ENCODE measurements at regions not wholly inside any gene's neighbourhood (a gene's known extent, or its start where the extent isn't known, plus 50 kb on each side); places are given as distances from the start of the nearest gene placed in this dataset.
"Not testable (repeated sequence)": the region's sequence is repeated elsewhere in the genome, so short reads cannot be mapped to it uniquely, and the experiment has no call there.

DNA sequence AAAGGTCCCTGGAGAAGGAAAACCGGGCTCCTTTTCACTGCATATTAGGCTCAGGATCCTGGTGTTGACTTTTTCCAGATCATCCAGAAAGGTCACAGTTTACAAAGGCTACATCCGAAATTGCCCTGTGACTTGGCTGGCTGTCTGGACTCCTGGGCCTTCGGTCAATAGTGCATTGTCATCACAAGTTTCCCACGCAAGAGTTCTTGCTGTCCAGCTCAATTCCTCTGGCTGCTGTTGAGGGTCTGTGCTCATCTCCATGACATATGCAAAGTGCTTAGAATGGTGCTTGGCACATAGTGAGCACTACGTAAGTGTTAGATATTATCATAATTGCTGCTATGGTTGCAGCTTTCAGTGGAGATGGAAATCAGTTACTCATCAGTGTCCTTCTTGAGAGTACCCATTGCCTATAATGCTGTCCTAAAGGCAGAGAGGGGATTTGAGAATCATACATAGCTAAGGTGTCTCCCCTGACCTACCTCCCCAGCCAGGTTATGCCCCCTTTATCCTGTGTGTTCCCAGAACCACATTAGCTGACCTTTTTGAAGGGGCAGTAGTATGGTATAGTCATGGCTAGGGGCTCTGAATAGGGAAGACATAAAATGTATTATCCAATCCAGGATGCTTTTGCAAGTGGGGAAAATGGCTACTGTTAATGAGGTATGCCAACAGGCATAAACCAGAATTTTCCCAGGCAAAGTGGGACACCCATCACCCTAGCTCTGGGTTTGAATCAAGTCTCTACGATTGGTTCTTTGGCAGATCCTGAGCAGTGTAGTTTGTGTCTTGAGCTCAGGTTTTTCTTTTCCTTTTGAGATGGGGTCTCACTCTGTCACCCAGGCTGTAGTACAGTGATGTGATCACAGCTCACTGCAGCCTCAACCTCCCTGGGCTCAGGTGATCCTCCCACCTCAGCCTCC lies 132.0 kb upstream of the CCND2 start:
- H3K9me3 ChIP-seq (ENCODE audit: control insufficient read depth, insufficient read depth, low read length) = no peaks in the 10 kb centered on the region
- H3K4me1 ChIP-seq (ENCODE audit: insufficient read depth, low read length) = peaks cover 25% of the 10 kb centered on the region
- H3K9ac ChIP-seq (ENCODE audit: low read depth, low read length) = no peak overlapping the region
- no peaks in the 10 kb centered on the region for H3K36me3 ChIP-seq (ENCODE audit: insufficient read depth, low read length)

DNA sequence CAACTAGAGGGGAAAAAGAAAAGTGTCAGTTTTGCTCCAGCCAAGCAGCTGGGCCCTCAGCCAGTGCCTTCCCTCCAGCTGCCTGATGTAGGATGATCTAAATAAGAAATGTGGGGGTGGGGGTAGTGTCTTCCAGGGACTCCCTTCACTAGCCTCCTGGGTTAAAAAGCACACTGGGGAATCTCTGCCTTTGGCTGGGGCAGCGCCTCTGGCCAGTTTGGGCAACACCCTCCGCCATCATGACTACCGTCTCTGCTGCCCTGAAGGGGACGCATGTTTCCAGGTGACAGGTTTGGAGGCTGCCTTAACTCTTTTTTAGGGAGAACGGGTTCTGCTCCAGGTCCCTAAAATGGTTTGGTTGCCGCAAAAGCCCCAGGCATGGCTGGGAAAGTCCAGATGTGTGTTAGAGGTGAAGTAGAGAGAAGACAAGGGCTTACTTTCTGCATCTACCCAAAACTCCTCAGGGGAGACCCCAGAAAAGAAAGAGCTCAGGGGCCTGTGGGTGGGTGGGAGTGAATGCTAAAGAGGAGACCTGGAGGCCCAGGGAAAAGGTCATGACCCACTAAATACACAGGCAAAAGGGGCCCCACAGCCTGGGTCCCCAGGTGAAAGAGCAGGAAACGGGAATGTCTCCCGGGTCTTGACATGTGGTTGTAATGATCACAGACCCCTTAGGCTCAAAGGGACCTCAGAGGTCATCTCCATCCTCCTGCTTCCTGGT lies 132.8 kb upstream of the CCND2 start:
- Histone ChIP-seq H3K9ac (ENCODE audit: low read depth, low read length) (no peak overlapping the region), H3K4me1 (ENCODE audit: insufficient read depth, low read length) (peaks cover 30% of the 10 kb centered on the region), H3K36me3 (ENCODE audit: insufficient read depth, low read length) (no peaks in the 10 kb centered on the region), H3K9me3 (ENCODE audit: control insufficient read depth, insufficient read depth, low read length) (no peaks in the 10 kb centered on the region)

DNA sequence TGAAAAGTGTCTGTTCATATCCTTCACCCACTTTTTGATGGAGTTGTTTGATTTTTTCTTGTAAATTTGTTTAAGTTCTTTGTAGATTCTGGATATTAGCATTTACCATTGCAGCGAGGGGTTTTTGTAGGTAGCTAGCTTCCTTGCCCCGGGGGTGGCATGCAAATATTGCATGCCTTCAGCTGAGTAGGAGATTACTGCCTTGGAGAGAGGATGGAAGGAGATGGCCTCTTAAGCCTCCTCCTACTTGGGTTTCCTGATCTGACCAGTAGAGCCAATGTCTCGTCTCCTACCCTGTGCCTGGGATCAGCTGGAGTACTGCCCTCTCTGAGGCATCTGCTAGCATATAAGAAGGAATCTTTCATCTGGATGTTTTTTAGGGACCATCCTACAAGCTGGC lies 134.4 kb upstream of the CCND2 start:
- Histone ChIP-seq H3K9me3 (ENCODE audit: control insufficient read depth, insufficient read depth, low read length) (no peaks in the 10 kb centered on the region), H3K4me1 (ENCODE audit: insufficient read depth, low read length) (peaks cover 30% of the 10 kb centered on the region), H3K36me3 (ENCODE audit: insufficient read depth, low read length) (no peaks in the 10 kb centered on the region), H3K9ac (ENCODE audit: low read depth, low read length) (no peak overlapping the region)

GRCh38 chr12:4138532-4138931 lies 135.0 kb upstream of the CCND2 start:
- peaks cover 36% of the 10 kb centered on the region for H3K4me1 ChIP-seq (ENCODE audit: insufficient read depth, low read length)
- not testable (repeated sequence) for H3K9me3 ChIP-seq (ENCODE audit: control insufficient read depth, insufficient read depth, low read length); H3K9ac ChIP-seq (ENCODE audit: low read depth, low read length); H3K36me3 ChIP-seq (ENCODE audit: insufficient read depth, low read length)

DNA sequence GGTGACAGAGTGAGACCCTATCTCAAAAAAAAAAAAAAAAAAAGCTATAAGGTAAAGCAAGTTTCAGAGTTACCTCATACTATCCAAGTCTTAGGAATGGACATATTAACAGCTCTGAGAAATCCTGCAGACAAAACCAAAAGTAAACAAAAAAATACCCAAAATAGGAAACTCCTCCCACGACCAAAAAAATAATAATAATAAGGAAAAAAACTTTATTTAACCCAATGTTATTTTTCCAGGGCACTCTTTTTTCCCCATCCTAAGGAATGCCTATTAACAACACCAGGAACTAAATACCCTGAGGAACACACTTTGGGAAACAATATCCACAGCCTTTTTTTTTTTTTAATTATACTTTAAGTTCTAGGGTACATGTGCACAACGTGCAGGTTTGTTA lies 135.5 kb upstream of the CCND2 start:
- H3K9ac ChIP-seq (ENCODE audit: low read depth, low read length) = no peak overlapping the region
- peaks cover 41% of the 10 kb centered on the region for H3K4me1 ChIP-seq (ENCODE audit: insufficient read depth, low read length)
- H3K9me3 ChIP-seq (ENCODE audit: control insufficient read depth, insufficient read depth, low read length) = no peaks in the 10 kb centered on the region
- H3K36me3 ChIP-seq (ENCODE audit: insufficient read depth, low read length) = no peaks in the 10 kb centered on the region

DNA sequence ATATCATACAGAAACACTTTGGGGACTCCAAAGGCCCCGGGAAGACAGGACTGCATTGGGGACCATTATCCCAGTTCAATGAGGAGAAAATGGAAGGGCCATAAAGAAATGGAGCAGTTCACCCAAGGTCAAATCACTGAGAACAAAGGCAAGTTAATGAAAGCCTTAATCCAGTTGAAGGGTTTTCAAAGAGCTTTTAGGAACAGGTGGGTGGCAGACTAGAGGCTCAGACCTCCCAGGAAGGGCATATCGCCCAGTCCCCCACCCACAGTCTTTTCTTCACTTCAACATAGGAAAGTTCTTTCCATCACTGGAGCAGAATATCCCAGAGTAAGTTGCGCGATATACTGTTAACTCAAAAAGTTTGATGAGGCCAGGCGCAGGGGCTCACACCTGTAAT lies 136.1 kb upstream of the CCND2 start:
- Histone ChIP-seq H3K4me1 (ENCODE audit: insufficient read depth, low read length) (peaks cover 46% of the 10 kb centered on the region), H3K36me3 (ENCODE audit: insufficient read depth, low read length) (no peaks in the 10 kb centered on the region), H3K9ac (ENCODE audit: low read depth, low read length) (no peak overlapping the region), H3K9me3 (ENCODE audit: control insufficient read depth, insufficient read depth, low read length) (no peaks in the 10 kb centered on the region)

DNA sequence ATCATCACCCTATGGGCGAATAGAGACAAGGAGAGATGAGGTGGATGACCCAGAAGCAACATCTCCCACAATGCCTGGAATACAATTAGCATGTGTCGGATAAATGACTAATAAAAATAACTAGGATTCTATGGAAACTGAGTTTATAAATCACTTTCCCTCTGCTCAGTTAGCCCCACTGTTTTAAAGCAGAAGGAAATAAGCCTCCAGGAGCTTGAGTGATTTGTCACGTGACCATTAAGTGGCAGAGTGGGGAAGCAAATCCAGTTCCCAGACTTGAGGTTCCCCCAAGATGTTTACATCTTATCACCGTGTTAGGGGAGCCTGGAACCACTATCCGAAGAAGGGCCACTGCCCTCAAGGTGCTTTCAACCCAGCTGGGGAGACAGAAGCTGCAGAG lies 136.5 kb upstream of the CCND2 start:
- no peaks in the 10 kb centered on the region for H3K9me3 ChIP-seq (ENCODE audit: control insufficient read depth, insufficient read depth, low read length)
- peaks cover 46% of the 10 kb centered on the region for H3K4me1 ChIP-seq (ENCODE audit: insufficient read depth, low read length)
- H3K9ac ChIP-seq (ENCODE audit: low read depth, low read length) = no peak overlapping the region
- no peaks in the 10 kb centered on the region for H3K36me3 ChIP-seq (ENCODE audit: insufficient read depth, low read length)

DNA sequence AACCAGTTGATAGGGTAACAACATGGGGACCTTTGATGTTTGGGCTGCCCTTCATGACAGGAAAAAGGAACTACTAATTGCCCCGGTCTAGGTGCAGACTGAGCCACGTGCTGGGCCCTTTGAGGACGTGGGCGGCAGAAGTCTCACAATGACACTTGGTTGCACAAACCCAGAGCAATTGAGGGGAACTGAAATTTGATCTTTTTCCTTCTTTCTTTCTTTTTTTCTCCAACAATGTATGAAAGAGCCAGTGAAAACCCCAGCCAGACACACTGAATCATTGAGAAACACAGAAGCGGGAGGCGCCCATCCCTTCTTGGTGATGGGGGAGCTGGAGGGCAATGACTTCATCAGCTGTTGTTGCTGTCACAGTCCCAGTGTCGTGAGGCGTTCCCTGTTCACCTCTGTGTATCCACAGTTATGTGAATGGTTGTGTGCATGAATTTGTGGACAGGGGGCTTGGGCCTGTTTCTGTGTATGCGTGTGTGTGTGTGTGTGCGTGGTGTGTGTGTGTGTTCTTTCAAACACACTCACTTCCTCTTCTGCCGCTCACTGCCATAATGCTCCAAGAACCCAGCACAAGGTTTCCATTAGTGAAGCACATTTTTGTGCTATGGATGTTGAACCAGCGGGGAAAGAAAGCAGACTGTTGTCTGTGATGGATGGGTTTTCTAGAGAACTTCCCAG lies 137.5 kb upstream of the CCND2 start:
- Histone ChIP-seq H3K9me3 (ENCODE audit: control insufficient read depth, insufficient read depth, low read length) (no peaks in the 10 kb centered on the region), H3K36me3 (ENCODE audit: insufficient read depth, low read length) (no peaks in the 10 kb centered on the region), H3K9ac (ENCODE audit: low read depth, low read length) (no peak overlapping the region), H3K4me1 (ENCODE audit: insufficient read depth, low read length) (peaks cover 43% of the 10 kb centered on the region)

GRCh38 chr12:4134448-4135263 lies 138.9 kb upstream of the CCND2 start:
- Histone ChIP-seq H3K9ac (ENCODE audit: low read depth, low read length) (peak overlapping the region; percentile 32), H3K9me3 (ENCODE audit: control insufficient read depth, insufficient read depth, low read length) (no peaks in the 10 kb centered on the region), H3K4me1 (ENCODE audit: insufficient read depth, low read length) (peaks cover 33% of the 10 kb centered on the region), H3K36me3 (ENCODE audit: insufficient read depth, low read length) (no peaks in the 10 kb centered on the region)

DNA sequence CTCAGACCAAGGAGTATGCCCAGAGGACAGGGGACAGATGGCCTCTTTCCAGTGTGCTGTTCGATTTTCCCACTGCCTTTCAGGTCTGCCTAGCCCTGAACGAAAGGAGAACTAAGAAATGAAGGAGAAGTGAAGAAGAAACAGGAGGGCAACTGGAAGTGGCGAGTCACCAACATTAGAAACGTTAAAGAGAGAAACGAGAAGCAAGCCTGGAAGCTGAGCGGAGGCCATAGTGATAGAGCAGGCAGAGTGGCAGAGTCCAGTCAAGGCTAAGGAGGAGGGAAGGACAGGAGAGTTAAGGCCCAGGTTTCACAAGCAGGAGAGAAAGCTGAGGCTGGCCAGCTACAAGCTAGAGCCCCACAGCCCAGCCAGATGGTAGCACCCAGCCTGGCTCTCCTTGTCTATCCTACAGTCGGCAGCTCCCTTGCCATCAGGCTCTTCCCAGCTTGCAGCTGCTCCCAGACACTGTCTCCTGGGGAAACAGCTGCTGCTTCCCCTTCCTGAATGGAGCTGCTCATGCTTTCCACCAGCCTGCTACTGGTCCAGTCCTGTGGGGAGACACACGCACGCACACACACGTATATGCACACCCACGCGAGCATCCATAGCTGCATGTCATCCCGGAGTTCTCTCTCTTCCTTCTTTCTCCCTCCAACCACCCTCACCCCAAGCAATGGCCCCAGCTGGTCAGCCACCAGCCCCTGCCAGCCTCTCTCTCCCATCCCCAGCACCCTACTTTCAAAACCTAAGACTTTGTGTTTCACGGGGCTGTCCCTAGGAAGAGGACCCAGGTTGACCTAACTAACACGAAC lies 139.7 kb upstream of the CCND2 start:
- H3K36me3 ChIP-seq (ENCODE audit: insufficient read depth, low read length) = no peaks in the 10 kb centered on the region
- H3K9ac ChIP-seq (ENCODE audit: low read depth, low read length) = peak overlapping the region; percentile 32; the same call in 1 of the 2 replicates
- peaks cover 33% of the 10 kb centered on the region for H3K4me1 ChIP-seq (ENCODE audit: insufficient read depth, low read length)
- H3K9me3 ChIP-seq (ENCODE audit: control insufficient read depth, insufficient read depth, low read length) = no peaks in the 10 kb centered on the region

DNA sequence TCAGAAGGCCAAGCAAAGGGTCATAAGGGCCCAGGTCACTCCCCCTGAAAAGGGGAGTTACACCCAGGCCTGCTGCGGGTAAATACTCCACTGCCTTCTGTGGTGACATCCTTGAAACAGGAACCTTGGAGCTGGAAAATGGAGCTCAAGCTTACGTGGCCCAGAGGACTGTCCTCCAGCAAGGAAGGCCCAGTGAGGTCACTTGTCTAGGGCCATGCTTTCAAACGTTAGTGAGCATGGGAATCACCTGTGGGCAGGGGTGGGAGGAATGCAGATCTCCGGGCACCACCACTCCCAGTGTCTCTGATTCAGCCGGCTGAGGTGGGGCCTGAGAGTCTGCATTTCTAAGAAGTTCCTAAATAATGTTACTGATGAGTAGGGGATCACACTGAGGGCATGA lies 140.5 kb upstream of the CCND2 start:
- Histone ChIP-seq H3K9ac (ENCODE audit: low read depth, low read length) (no peak overlapping the region), H3K36me3 (ENCODE audit: insufficient read depth, low read length) (no peaks in the 10 kb centered on the region), H3K4me1 (ENCODE audit: insufficient read depth, low read length) (peaks cover 33% of the 10 kb centered on the region), H3K9me3 (ENCODE audit: control insufficient read depth, insufficient read depth, low read length) (no peaks in the 10 kb centered on the region)

DNA sequence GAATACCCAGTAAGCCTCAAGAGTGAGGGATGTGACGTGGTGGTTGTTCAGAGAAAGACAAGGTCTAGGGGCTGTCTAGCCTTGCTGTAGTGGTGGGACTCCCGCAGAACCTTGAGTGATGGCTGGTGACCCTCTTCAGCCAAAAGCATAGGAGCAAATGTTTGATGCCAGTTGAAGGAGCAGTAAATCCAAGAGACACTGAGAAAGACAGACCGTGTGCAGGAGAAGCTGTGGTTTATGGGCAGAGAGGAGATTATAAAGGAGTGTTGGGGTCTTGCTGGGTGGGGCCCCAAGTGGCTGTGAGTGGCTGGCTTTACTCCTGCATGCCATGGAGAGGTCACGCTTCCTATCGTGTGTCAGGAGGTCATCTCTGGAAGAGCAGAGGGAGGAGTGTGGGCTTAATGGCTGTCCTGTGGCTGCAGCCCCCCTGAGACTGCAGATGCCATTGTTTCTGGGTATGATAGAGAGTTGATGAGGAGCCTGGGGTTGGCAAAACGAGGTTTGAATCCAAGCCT lies 152.0 kb upstream of the CCND2 start:
- Histone ChIP-seq H3K9me3 (ENCODE audit: control insufficient read depth, insufficient read depth, low read length) (no peaks in the 10 kb centered on the region), H3K4me1 (ENCODE audit: insufficient read depth, low read length) (peaks cover 21% of the 10 kb centered on the region), H3K9ac (ENCODE audit: low read depth, low read length) (no peak overlapping the region), H3K36me3 (ENCODE audit: insufficient read depth, low read length) (no peaks in the 10 kb centered on the region)

GRCh38 chr12:4120316-4120917 lies 153.1 kb upstream of the CCND2 start:
- H3K4me1 ChIP-seq (ENCODE audit: insufficient read depth, low read length) = peaks cover 29% of the 10 kb centered on the region
- H3K9me3 ChIP-seq (ENCODE audit: control insufficient read depth, insufficient read depth, low read length) = no peaks in the 10 kb centered on the region
- no peak overlapping the region for H3K9ac ChIP-seq (ENCODE audit: low read depth, low read length)
- H3K36me3 ChIP-seq (ENCODE audit: insufficient read depth, low read length) = no peaks in the 10 kb centered on the region
